Sciatic nerve (tissue), 2 donors: ENCODE measurements at regions not wholly inside any gene's neighbourhood (a gene's known extent, or its start where the extent isn't known, plus 50 kb on each side); places are given as distances from the start of the nearest gene placed in this dataset.

ENCODE experiments used
- ATAC-seq: fragments of 200-7000 bp; cut with Tn5 transposase; one replicate; pipeline ENCODE4 v1.9.1; 2020; ENCODE audit warnings: mild to moderate bottlenecking, moderate library complexity
- DNase-seq: peaks from one replicate; pipeline ENCODE4 v3.0.0-alpha.2; 2020; ENCODE audit warnings: low spot score
- intact Hi-C: fragments of 100-400 bp; cut with DNase I; formaldehyde crosslinking; loops from one replicate; pipeline ENCODE4 v1.14.2; 2022
- donor health status: DM: no; HTN: no; CAD: no.
- donor health status: DM: no; HTN: no; CAD: no.

DNA sequence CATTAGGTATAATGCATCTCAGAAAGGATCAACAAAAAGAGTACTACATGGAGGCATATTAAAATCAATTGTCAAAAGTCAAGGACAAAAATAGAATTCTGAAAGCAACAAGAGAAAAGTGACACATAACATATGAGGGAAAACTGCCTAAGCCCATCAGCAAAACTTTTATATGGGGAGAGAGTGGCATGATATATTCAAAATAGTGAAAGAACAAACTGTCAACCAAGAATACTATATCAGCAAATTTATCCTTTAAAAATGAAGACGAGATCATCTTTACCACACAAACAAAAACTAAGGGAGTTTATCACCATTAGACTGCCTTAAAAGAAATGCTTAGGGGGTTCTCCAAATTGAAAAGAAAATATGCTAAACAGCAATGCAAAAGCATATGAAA lies 86.4 kb upstream of the CHRDL1 start:
- ATAC-seq (no peak), DNase-seq (no peak)
- intact Hi-C loops = no loop called here

DNA sequence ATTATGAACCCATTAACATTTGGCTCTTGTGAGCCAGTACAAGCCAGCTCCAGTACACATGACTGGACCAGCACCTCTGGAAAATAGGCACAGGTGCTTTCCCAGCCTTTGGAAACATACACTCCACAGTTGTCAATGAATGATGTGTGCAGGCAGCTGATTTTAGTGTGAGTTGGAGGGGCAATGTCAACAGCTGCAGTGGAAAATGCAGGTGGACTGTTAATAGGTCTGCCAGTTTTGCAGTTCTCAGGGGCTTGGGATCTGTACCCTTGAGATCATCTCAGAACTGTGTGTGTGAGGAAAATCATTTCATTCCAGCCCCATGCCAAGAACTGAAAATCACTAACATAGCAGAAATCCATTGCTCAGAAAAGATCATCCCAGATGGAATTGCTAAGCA lies 81.7 kb upstream of the CHRDL1 start:
- ATAC-seq (no peak), DNase-seq (no peak)

DNA sequence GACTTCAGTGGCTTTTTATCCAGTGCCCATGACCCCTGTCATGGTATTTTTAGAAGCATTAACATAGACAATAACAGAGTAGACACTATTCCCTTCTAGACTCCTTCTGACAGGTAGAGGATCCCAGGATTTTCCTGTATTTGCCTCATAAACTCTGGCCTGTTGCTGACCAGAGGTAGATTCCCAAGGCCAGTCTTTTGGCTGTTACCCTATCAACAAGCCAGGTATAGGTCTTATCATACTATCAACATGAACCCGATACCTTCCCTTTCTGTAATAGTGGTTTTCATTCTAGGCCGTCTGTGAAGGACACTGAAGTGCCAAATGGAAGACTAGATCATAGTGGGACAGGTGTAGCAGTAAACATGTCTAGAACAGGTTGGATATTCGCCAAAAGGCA lies 76.2 kb upstream of the CHRDL1 start:
- ATAC-seq = no peak
- no peak for DNase-seq
- intact Hi-C loops = no loop called here

More for the DNA sequence above, 81.7 kb upstream of the CHRDL1 start:
- intact Hi-C loops = no loop called here

DNA sequence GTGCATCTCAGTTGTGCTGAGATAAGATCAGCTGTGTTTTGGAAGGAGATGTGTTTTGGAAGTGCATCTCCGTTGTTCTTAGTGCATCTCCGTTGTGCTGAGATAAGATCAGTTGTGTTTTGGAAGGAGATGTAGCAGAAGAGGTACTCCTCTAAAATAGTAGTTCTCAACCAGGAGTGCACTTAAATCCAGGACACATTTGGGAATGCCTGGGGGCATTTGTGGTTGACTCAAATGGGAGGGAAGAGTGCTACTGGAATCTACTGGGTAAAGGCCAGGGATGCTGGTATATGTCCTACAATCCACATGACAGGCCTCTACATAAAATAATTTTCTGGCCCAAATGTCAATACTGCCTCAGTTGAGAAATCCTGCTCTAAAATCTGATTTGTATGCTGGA lies 70.8 kb upstream of the CHRDL1 start:
- ATAC-seq (no peak), DNase-seq (no peak)
- intact Hi-C loops = no loop called here

DNA sequence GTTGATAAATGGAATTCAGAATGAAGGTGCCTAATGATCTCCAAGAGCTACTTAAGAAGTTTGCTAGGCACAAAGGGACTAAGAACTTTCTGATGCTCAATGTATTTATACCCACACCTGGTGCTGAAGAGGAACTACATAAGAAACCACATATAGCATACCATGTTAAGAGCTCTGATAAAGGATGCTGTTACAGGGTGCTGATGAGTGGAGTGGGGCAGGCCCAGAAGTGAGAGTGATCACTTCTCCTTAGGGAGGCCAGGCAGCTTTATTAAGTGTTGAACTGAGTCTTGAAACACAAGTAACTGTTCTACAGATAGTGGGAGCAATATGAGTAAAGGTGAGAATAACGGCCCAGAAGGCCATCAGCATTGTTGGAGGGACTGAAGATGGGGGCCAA lies 68.3 kb upstream of the CHRDL1 start:
- ATAC-seq (no peak), DNase-seq (no peak)
- intact Hi-C loops = no loop called here

DNA sequence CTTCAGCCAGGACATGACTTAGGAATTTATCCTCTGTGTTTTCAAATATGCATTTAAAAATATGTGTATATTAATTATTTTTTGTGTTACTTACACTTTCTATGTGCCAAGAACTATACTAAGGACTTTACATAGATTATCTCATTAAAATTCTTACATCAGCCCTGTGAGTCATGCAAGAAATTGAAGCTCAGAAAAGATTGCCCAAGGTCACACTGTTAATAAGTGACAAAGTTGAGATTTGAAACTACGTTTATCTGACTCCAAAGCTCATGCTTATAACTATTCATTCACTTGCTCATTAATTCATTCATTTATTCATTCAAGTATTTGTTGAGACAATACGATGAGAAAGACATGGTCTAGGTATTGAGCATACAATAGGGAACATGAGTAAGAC lies 62.9 kb upstream of the CHRDL1 start:
- DNase-seq (no peak), ATAC-seq (no peak)
- intact Hi-C loops = no loop called here

DNA sequence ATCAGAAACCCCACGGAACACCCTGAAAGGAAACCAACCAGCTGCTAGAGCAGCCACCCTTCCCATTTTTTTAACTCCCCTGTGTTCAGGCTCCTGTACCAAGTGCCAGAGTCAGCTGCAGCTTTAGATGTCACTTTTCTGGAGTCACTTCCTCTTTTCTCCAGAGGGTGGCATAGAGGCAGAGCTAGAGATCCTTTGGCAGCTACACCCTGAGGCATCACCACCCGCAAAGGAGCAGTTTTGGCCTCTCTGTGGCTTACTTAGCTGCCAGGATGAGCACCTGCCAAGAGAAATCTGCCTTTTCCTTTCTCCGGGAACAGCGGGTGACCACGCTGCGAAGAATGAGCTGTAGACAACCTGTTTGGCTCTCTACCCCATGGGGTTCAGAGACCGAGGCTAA lies 58.0 kb upstream of the CHRDL1 start:
- peak; percentile 85 for ATAC-seq
- intact Hi-C loops = no loop called here
- DNase-seq = no peak

DNA sequence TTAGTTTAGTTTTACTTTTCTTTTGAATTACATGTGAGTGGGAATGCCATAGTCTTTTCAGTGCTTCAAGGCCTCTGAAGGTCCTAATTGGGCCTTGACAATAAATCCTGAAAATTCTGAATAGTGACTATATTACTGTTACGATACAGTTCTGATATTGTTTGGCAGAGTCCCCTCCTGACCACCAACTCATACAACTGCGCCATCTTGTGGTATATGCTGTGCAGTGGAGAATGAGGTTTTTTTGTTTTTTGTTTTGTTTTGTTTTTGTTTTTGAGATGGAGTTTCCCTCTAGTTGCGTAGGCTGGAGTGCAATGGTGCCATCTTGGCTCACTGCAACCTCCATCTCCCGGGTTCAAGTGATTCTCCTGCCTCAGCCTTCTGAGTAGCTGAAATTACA lies 56.6 kb upstream of the CHRDL1 start:
- intact Hi-C loops = no loop called here

DNA sequence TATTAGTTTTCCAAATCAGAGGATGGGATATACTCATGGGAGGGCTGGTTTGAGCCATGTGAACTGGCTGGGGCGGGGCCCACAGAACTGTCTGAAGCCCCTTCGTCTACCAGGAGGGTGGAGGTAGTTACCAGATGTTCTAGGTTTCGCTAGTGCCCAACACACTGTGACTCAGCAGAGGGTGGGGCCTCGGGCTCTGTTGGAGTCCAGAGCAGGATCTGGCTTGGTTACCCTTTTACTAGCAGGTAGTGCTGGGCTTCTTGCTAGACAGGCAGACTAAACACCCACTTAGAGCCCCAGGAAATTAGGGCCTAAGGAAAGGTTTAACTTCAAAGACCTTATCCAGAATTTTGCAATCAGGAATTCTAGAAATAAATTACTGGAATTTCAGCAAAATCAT lies 56.2 kb upstream of the CHRDL1 start:
- intact Hi-C loops = no loop called here
- ATAC-seq = peak; percentile 46
- no peak for DNase-seq

More for the DNA sequence above, 56.6 kb upstream of the CHRDL1 start:
- ATAC-seq = peak; percentile 55
- no peak for DNase-seq

DNA sequence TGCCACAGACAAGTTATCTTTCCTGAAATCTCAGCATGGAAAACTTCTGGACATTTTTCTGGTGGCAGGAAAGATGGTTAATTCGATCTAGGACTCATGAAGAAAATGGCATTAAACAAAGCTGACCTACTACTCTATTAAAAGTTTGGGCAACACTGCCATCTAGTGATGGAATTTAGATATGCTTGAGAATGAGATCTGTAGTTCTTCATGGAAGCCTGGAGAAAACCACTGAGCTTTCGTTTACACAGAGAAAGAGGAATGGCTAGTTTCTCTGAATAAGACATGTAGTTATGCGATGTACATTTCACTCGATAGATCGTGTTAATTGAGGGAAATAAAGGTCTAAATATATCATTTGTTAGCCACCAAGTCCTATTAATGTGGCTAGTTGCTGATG lies 51.7 kb upstream of the CHRDL1 start:
- ATAC-seq = peak; percentile 83
- DNase-seq = no peak
- intact Hi-C loops = loop anchor here (5.0 kb wide), 1 partner anchor 395 kb away; no protein-coding TSS in a partner anchor

DNA sequence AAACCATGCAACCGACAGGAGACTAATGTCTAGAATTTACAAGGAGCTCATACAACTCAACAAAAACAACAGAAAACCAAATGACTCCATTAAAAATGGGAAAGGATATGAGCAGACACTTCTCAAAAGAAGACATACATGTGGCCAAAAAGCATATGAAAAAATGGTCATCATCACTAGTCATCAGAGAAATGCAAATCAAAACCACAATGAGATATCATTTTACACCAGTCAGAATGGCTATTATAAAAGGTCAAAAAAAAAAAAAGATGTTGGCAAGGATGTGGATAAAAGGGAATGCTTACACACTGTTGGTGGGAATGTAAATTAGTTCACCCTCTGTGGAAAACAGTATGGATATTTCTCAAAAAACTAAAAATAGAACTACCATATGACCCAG lies 50.5 kb upstream of the CHRDL1 start:
- intact Hi-C loops = loop anchor here (5.0 kb wide), 1 partner anchor 394 kb away; no protein-coding TSS in a partner anchor
- ATAC-seq (no peak), DNase-seq (no peak)
